Tibial nerve (tissue), 4 donors: ENCODE measurements at regions not wholly inside any gene's neighbourhood (a gene's known extent, or its start where the extent isn't known, plus 50 kb on each side); places are given as distances from the start of the nearest gene placed in this dataset.

ENCODE experiments used
- DNase-seq, 2 donors: peaks; one replicate each; pipeline ENCODE4 v3.0.0-alpha.2; 2019; ENCODE audit warnings: low spot score in 2 of 2
- H3K27ac ChIP-seq, 4 donors: fragments of 200-600 bp; sonication (generic) in 3 of 4; one replicate each; pipeline ENCODE4 v1.5.1; 2017 to 2019; ENCODE audit warnings: mild to moderate bottlenecking in 1 of 4
- H3K27me3 ChIP-seq, 2 donors: fragments of 200-600 bp; sonication (generic) in 1 of 2; one replicate each; pipeline versions ENCODE4 v1.5.1 to v1.6.0; 2017 to 2019
- H3K36me3 ChIP-seq, 3 donors: fragments of 200-600 bp; sonication (generic); one replicate each; pipeline ENCODE4 v1.5.1; 2018 to 2019
- H3K4me1 ChIP-seq, 4 donors: fragments of 200-600 bp; sonication (generic) in 3 of 4; one replicate each; pipeline ENCODE4 v1.5.1; 2017 to 2019
- H3K4me3 ChIP-seq, 4 donors: fragments of 200-600 bp; sonication (generic) in 3 of 4; one replicate each; pipeline ENCODE4 v1.5.1; 2017 to 2019; ENCODE audit warnings: mild to moderate bottlenecking in 1 of 4, moderate library complexity in 1 of 4
- H3K9me3 ChIP-seq, 4 donors: fragments of 200-600 bp; sonication (generic) in 3 of 4; one replicate each; pipeline ENCODE4 v1.5.1; 2017 to 2019
- CTCF ChIP-seq, 5 experiments: fragments of 200-600 bp in 3 of 5; fragments of 450-650 bp in 2 of 5; sonication (generic) in 3 of 5; IDR thresholded peaks; one replicate each; pipeline ENCODE4 v1.5.1; 2016 to 2019; ENCODE audit warnings: antibody characterized with exemption in 5 of 5, mild to moderate bottlenecking in 3 of 5, moderate library complexity in 2 of 5
- EP300 ChIP-seq, 2 donors: sonication (generic); formaldehyde crosslinking; IDR thresholded peaks; one replicate each; pipeline ENCODE4 v1.6.1; 2017; ENCODE audit warnings: antibody characterized with exemption in 2 of 2, mild to moderate bottlenecking in 1 of 2
- POLR2A ChIP-seq, 2 donors: fragments of 450-650 bp; IDR thresholded peaks; one replicate each; pipeline ENCODE4 v1.6.1; 2017; ENCODE audit warnings: antibody characterized with exemption in 2 of 2, mild to moderate bottlenecking in 2 of 2, moderate library complexity in 2 of 2
- WGBS, 2 donors: methylation state at CpG; one replicate each; pipeline ENCODE4 v1.1.5; 2018; 5-methylcytosine and 5-hydroxymethylcytosine counted together

GRCh38 chr17:77472468-77473310 is 331.9 kb downstream of the SEC14L1 start:
- WGBS, 2 donors: 14 to 16% methylated on average over 10 of the region's 10 CpGs
- peak overlapping the region in 2 of 4 donors; percentile 1 to 20 for H3K4me3 ChIP-seq
- DNase-seq: no peak
- no peaks in the 10 kb centered on the region for H3K36me3 ChIP-seq
- TF ChIP-seq EP300 (IDR thresholded peaks at IDR 0.05) (peak in 1 of 2 donors; percentile 60), POLR2A (IDR thresholded peaks at IDR 0.05) (no peak)
- H3K4me1 ChIP-seq: peaks cover 16 to 100% (median 87%) of the 10 kb centered on the region in 4 donors
- peak overlapping the region; percentile 51 to 94 (median 80) for H3K27ac ChIP-seq
- H3K9me3 ChIP-seq: no peaks in the 10 kb centered on the region
- H3K27me3 ChIP-seq: no peaks in the 10 kb centered on the region

DNA sequence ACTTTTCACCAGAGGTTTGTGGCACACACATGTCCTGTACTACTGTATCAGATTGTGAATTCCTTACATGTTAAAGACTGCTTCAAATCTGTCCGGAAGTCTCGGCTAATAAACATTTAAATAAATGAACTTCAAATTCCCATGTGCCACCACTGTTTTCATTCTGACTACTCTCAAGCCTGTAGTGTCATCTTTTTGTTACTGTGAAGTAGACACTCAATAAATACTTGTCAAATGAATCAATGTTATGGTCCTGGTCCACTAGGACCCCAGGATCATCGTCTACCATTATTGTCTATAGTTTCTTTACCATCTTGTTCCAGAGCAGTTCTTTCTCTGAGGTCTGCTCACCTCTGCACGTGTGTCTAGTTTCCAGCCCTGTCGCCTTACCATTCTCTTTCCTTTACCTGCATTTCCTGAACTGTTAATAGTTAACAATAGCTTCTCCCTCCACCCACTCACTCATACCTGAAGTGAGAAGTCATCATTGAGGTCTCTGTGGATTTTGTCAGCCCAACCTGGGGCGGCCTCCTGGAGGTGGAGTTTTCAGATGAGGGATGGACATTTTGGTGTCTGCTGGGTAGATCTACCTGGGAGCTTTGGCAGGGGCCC is 333.0 kb downstream of the SEC14L1 start:
- no peak for DNase-seq
- no peak overlapping the region for H3K4me3 ChIP-seq
- no peak for TF ChIP-seq POLR2A (IDR thresholded peaks at IDR 0.05)
- no peak for TF ChIP-seq CTCF (IDR thresholded peaks at IDR 0.05)
- TF ChIP-seq EP300 (IDR thresholded peaks at IDR 0.05): no peak
- H3K4me1 ChIP-seq: peaks cover 20 to 100% (median 90%) of the 10 kb centered on the region in 4 donors
- H3K9me3 ChIP-seq: no peaks in the 10 kb centered on the region
- no peaks in the 10 kb centered on the region for H3K36me3 ChIP-seq
- H3K27me3 ChIP-seq: no peaks in the 10 kb centered on the region
- WGBS, 2 donors: 71 to 72% methylated on average over 6 of the region's 6 CpGs
- H3K27ac ChIP-seq: peak overlapping the region; percentile 51 to 94 (median 80)

- peak overlapping the region; percentile 46 to 94 (median 80) for H3K27ac ChIP-seq
- 75 to 81% methylated on average over 12 of the region's 12 CpGs for WGBS, 2 donors
- TF ChIP-seq EP300 (IDR thresholded peaks at IDR 0.05) (no peak), POLR2A (IDR thresholded peaks at IDR 0.05) (no peak), CTCF (IDR thresholded peaks at IDR 0.05) (no peak)
- H3K27me3 ChIP-seq: no peaks in the 10 kb centered on the region
- no peak overlapping the region for H3K4me3 ChIP-seq
- H3K9me3 ChIP-seq: no peaks in the 10 kb centered on the region
- DNase-seq: no peak
- H3K36me3 ChIP-seq: no peaks in the 10 kb centered on the region
- peaks cover 20 to 100% (median 91%) of the 10 kb centered on the region in 4 donors for H3K4me1 ChIP-seq
These were observed 333.7 kb downstream of the SEC14L1 start for GRCh38 chr17:77474292-77474988.

- TF ChIP-seq EP300 (IDR thresholded peaks at IDR 0.05) (no peak), CTCF (IDR thresholded peaks at IDR 0.05) (no peak), POLR2A (IDR thresholded peaks at IDR 0.05) (no peak)
- Histone ChIP-seq H3K36me3 (no peaks in the 10 kb centered on the region), H3K4me1 (peaks cover 20 to 100% (median 95%) of the 10 kb centered on the region in 4 donors), H3K4me3 (no peak overlapping the region), H3K27me3 (no peaks in the 10 kb centered on the region), H3K9me3 (no peaks in the 10 kb centered on the region), H3K27ac (peak overlapping the region; percentile 65 to 94 (median 80))
- WGBS, 2 donors: 46 to 48% methylated on average over 18 to 27 of the region's 27 CpGs
- no peak for DNase-seq
These were observed 334.5 kb downstream of the SEC14L1 start for GRCh38 chr17:77475016-77475976.

DNA sequence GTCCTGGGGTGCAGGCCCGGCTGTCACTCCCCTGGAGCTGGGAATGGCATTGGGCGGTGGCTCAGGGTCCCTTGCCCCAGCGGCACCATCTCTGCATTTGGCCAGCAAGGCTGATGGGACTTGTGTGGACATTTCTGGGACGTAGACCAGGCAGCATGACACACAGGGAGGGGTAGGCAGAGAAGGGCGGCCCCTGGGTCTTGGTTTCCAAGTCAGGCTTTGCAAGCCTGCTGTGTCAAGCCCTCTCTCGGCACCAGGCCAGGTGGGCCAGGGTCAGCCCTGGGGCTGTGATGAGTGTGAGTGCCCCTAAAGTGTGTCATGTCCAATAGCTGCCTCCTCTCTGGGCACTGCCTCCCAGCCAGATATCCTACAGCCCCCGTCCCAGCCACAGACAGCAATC is 335.2 kb downstream of the SEC14L1 start:
- TF ChIP-seq EP300 (IDR thresholded peaks at IDR 0.05) (no peak), CTCF (IDR thresholded peaks at IDR 0.05) (no peak), POLR2A (IDR thresholded peaks at IDR 0.05) (no peak)
- peak overlapping the region; percentile 65 to 94 (median 80) for H3K27ac ChIP-seq
- no peaks in the 10 kb centered on the region for H3K9me3 ChIP-seq
- H3K36me3 ChIP-seq: no peaks in the 10 kb centered on the region
- no peak overlapping the region for H3K4me3 ChIP-seq
- no peak for DNase-seq
- WGBS, 2 donors: 45 to 77% methylated on average over 6 to 7 of the region's 7 CpGs
- no peaks in the 10 kb centered on the region for H3K27me3 ChIP-seq
- H3K4me1 ChIP-seq: peaks cover 20 to 100% (median 96%) of the 10 kb centered on the region in 4 donors
